ENCODE measurements at regions not wholly inside any gene's neighbourhood (a gene's known extent, or its start where the extent isn't known, plus 50 kb on each side); places are given as distances from the start of the nearest gene placed in this dataset.

- DNase-seq (ENCODE audit: low read depth) = no peak
- no peak for TF ChIP-seq CTCF (conservative IDR thresholded peaks at IDR 0.05; ENCODE audit: low read depth, low read length)
- no peak overlapping the region for H3K4me3 ChIP-seq (ENCODE audit: low read depth, low read length)
These were observed 200.8 kb upstream of the SLC35G4 start for GRCh38 chr18:11408555-11409065.

GRCh38 chr18:11407940-11408339 is 201.5 kb upstream of the SLC35G4 start:
- DNase-seq (ENCODE audit: low read depth) = no peak

GRCh38 chr18:11405804-11406203 is 203.6 kb upstream of the SLC35G4 start:
- no peak for DNase-seq (ENCODE audit: low read depth)
- TF ChIP-seq CTCF (conservative IDR thresholded peaks at IDR 0.05; ENCODE audit: low read depth, low read length) = no peak
- no peak overlapping the region for H3K4me3 ChIP-seq (ENCODE audit: low read depth, low read length)

More at GRCh38 chr18:11407940-11408339, 201.5 kb upstream of the SLC35G4 start:
- H3K4me3 ChIP-seq (ENCODE audit: low read depth, low read length) = no peak overlapping the region
- TF ChIP-seq CTCF (conservative IDR thresholded peaks at IDR 0.05; ENCODE audit: low read depth, low read length) = no peak

- no peak overlapping the region for H3K4me3 ChIP-seq (ENCODE audit: low read depth, low read length)
- TF ChIP-seq CTCF (conservative IDR thresholded peaks at IDR 0.05; ENCODE audit: low read depth, low read length) = no peak
- no peak for DNase-seq (ENCODE audit: low read depth)
These were observed 208.7 kb upstream of the SLC35G4 start for GRCh38 chr18:11400703-11401102.

GRCh38 chr18:11398625-11399024 is 210.8 kb upstream of the SLC35G4 start:
- DNase-seq (ENCODE audit: low read depth) = no peak
- peak; percentile 49 for TF ChIP-seq CTCF (conservative IDR thresholded peaks at IDR 0.05; ENCODE audit: low read depth, low read length)
- no peak overlapping the region for H3K4me3 ChIP-seq (ENCODE audit: low read depth, low read length)

- no peak overlapping the region for H3K4me3 ChIP-seq (ENCODE audit: low read depth, low read length)
- no peak for TF ChIP-seq CTCF (conservative IDR thresholded peaks at IDR 0.05; ENCODE audit: low read depth, low read length)
- DNase-seq (ENCODE audit: low read depth) = no peak
These were observed 216.2 kb upstream of the SLC35G4 start for GRCh38 chr18:11392980-11393885.

Data from epithelial cell of proximal tubule (primary cell).